ENCODE measurements at regions not wholly inside any gene's neighbourhood (a gene's known extent, or its start where the extent isn't known, plus 50 kb on each side); places are given as distances from the start of the nearest gene placed in this dataset.

GRCh38 chr18:43877616-43878321 is 600.5 kb upstream of the SYT4 start:
- no peak for TF ChIP-seq POLR2AphosphoS5 (IDR thresholded peaks at IDR 0.05)
- TF ChIP-seq CTCF (IDR thresholded peaks at IDR 0.05) = no peak
